ENCODE measurements at regions not wholly inside any gene's neighbourhood (a gene's known extent, or its start where the extent isn't known, plus 50 kb on each side); places are given as distances from the start of the nearest gene placed in this dataset.
A peak's percentile ranks its signal among the peaks of the same experiment; 100 is the strongest.

- no peak for DNase-seq (ENCODE audit: low spot score)
These were observed 1496.1 kb downstream of the OTOL1 start for GRCh38 chr3:162992741-162993140.

- no peak for DNase-seq (ENCODE audit: low spot score)
These were observed 1497.6 kb downstream of the OTOL1 start for GRCh38 chr3:162994165-162994564.

- DNase-seq (ENCODE audit: low spot score), result no peak
These were observed 1499.8 kb downstream of the OTOL1 start for GRCh38 chr3:162996368-162996767.

GRCh38 chr3:162998205-162998604, 1501.6 kb downstream of the OTOL1 start:
- DNase-seq (ENCODE audit: low spot score), result no peak

GRCh38 chr3:163011596-163011995, 1515.0 kb downstream of the OTOL1 start:
- no peak for DNase-seq (ENCODE audit: low spot score)

- DNase-seq (ENCODE audit: low spot score), result no peak
These were observed 1519.6 kb downstream of the OTOL1 start for GRCh38 chr3:163016251-163016650.

GRCh38 chr3:163018067-163018466, 1521.5 kb downstream of the OTOL1 start:
- no peak for DNase-seq (ENCODE audit: low spot score)

- no peak for DNase-seq (ENCODE audit: low spot score)
These were observed 1522.1 kb downstream of the OTOL1 start for GRCh38 chr3:163018664-163019063.

- DNase-seq (ENCODE audit: low spot score), result no peak
These were observed 1522.7 kb downstream of the OTOL1 start for GRCh38 chr3:163019260-163019659.

GRCh38 chr3:163033652-163034051, 1537.0 kb downstream of the OTOL1 start:
- DNase-seq (ENCODE audit: low spot score), result no peak

GRCh38 chr3:163039636-163040035, 1543.0 kb downstream of the OTOL1 start:
- DNase-seq (ENCODE audit: low spot score), result no peak

- no peak for DNase-seq (ENCODE audit: low spot score)
These were observed 1546.5 kb downstream of the OTOL1 start for GRCh38 chr3:163043074-163043473.

- DNase-seq (ENCODE audit: low spot score), result no peak
These were observed 1549.3 kb downstream of the OTOL1 start for GRCh38 chr3:163045945-163046344.

GRCh38 chr3:163048881-163049280, 1552.3 kb downstream of the OTOL1 start:
- DNase-seq (ENCODE audit: low spot score), result no peak

- DNase-seq (ENCODE audit: low spot score), result peak; percentile 13
These were observed 1560.4 kb downstream of the OTOL1 start for GRCh38 chr3:163056874-163057497.

GRCh38 chr3:163058031-163058854, 1561.6 kb downstream of the OTOL1 start:
- no peak for DNase-seq (ENCODE audit: low spot score)

- no peak for DNase-seq (ENCODE audit: low spot score)
These were observed 1575.1 kb downstream of the OTOL1 start for GRCh38 chr3:163071713-163072112.
